HG03159 (cell line): ENCODE measurements at regions not wholly inside any gene's neighbourhood (a gene's known extent, or its start where the extent isn't known, plus 50 kb on each side); places are given as distances from the start of the nearest gene placed in this dataset.

Source experiments
- ATAC-seq: cut with Tn5 transposase; IDR thresholded peaks from one replicate; pipeline ENCODE4 v1.9.1; 2021; ENCODE audit warnings: mild to moderate bottlenecking, moderate library complexity; ENCODE audit not compliant: unreplicated experiment

DNA sequence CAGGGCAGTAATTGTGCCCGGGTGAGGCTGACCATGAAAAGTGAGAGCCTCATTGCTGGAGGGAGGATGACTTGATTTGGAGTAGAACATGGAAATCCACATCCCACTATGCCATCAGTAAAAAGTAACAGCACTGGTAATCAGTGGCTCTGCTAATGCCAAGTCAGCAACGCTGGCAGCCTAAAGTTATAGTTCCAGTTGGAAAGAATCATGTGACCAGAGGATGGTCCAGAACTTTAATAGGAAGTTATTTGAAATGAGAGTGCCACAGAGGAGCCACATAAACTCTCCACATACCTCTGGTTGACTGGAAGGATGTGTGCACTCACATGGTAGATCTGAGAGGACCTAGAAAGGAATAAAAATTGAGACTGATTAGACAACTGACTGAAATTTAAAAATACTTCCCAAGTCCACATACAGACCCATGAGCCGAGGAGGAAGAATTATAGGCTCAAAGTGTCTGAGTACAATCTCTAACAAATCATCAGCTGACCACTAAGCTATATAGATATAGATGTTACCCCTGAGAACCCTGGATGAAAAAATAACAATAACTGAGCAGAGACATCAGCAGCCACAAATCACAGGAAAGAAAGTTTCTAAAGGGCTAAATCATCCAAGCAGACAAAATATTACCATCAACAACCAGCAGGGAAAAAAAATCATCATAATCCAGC, 346.8 kb downstream of the STK39 start:
- no peak for ATAC-seq

DNA sequence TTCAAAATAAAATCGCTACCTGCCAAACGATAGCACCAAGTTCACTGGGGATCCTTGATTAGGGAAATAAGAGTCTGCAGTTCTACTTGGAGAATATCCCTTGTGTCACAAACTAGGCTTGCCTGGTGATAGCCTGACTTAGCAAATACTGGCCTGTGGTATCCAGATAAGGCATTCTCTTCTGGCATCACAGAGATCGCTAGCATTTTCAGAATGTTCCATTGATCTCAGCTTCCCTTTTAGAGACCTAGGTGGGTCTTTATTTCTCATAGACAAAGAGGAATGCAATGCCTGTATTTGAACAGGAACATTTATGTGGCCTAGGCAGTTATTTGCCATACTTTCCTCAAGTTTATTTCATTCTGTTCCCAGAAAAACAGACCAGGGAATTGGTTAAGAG, 349.1 kb downstream of the STK39 start:
- no peak for ATAC-seq

DNA sequence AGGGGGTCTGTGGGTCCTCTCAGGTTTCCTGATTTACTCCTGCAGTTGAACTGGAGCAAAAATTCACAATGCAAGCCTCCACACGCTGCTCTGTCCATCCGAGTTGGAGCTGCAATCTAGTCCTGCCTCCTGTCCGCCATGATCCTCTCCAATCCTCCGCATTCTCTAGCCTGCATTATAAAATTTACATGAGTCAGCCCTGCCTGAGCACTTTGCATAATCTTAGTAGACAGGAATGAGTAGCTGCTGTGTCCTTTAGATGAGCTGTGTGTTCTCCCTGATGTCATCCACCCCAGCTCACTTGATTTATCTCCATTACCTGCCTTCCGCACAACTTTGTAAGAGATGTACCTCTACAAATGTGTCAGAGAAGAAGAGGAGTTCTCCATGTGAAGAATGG, 355.6 kb downstream of the STK39 start:
- ATAC-seq = no peak

DNA sequence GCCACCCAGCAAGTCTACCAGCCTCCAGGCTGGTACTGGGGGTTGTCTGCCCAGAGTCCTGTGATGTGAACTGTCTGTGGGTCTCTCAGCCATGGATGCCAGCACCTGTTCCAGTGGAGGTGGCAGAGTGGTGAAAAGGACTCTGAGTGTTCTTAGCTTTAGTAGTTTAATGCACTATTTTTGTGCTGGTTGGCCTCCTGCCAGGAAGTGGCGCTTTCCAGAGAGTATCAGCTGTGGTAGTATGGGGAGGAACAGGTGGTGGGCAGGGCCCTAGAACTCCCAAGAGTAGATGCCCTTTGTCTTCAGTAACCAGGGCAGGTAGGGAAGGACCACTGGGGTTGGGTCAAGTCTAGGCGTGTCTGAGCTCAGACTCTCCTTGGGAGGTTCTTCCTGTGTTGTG, 356.7 kb downstream of the STK39 start:
- ATAC-seq = no peak

DNA sequence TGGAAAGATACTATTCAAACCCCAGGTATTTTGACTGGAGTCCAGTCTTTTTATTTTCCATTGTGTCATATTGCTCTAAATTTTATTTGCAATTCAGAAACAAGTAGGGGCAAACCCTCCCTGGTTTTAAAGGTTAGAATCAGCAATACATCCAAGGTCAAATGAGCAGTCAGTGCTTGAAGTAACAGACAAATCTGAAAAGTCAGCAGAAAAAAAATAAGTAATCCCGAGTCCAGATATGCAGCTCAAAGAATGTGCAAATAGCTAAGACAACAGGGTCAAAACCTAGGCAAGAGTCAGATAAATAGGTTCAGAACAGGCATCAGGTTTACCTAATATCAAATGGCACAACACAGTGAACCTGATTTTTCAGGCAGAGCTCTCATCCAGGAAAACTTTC, 367.0 kb downstream of the STK39 start:
- ATAC-seq = no peak

GRCh38 chr2:167875529-167875928, 371.9 kb downstream of the STK39 start:
- no peak for ATAC-seq

DNA sequence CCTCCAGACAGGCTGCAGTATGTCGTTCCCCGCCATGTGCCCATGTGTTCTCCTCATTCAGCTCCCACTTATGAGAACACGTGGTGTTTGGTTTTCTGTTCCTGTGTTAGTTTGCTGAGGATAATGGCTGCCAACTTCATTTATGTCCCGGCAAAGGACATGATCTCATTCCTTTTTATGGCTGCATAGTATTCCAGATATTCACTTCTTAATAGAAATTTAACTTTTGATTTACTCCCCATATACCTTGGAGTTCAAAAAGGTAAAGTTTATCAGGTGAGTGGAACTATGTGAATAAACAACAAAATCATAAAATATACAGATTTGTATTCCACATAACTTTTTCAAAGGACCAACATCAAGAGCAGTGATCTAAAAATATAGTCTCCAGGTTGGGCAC, 372.6 kb downstream of the STK39 start:
- ATAC-seq = no peak

- ATAC-seq = no peak
Observed at GRCh38 chr2:167871286-167871685, 376.1 kb downstream of the STK39 start.

- no peak for ATAC-seq
Observed at GRCh38 chr2:167869200-167869599, 378.2 kb downstream of the STK39 start.

- ATAC-seq = no peak
Observed at GRCh38 chr2:167863377-167863776, 384.0 kb downstream of the STK39 start.

- ATAC-seq = peak; percentile 74
Observed at GRCh38 chr2:167862782-167863181, 384.6 kb downstream of the STK39 start.

DNA sequence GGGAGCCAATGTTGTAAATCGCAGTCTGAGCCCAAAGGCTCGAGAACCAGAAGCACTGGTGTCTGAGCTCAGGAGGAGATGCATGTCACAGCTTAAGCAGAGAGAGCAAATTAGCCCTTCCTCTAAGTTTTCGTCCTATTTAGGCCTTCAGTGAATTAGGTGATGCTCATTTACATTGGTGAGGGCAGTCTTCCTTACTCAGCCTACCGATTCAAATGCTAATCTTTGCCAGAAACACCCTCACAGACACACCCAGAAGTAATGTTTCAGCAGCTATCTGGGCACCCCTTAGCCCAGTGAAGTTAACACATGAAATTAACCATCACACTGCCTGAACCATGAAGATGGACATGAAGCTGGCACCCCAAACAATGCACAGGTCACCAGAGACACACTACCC, 385.1 kb downstream of the STK39 start:
- ATAC-seq = peak; percentile 6

DNA sequence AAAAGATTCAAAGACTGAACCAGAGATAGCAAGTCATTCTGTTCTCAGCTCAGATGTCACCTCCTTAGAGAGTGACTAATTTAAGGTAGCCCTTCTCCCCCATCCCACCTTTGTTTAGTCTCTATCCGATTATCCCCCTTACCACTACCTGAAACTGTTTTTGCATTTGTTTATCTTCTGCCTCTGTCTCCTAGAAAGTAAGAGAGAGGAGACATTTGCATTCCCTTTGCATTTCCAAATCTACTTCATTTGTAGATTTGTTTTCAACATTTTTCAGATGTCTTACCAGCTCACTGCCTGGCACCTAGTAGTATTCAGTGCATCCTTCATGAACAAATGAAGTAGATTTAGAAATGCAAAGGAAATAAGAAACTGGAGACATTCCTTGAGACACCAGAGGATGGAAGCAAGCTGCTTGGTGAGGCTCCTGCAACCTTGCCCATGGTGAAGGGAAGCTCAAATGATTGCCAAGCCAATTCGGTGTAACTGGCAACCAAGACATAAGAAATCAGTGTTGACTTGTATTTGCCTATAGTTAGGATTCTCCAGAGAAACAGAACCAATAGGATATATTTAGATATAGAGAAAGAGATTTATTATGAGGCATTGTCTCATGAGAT, 385.7 kb downstream of the STK39 start:
- ATAC-seq = no peak

DNA sequence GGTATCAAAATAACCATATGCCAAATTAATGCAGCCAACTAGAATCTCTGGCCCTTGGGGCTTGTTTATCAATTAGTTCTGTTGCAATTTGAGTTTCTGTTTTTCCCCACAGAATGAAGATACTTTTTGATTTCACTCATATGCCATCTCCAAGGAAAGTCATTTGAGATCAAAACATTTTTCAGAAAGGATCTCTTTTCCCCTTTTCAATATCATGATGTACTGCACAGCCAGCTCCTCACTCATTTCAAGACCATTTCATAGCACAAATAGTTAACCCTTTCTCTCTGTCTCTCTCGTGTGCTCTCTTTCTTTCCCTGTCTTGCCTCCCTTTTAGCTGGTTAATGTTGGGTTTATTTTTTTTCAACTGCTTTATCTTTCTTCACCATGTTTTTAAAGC, 387.3 kb downstream of the STK39 start:
- peak; percentile 7 for ATAC-seq

DNA sequence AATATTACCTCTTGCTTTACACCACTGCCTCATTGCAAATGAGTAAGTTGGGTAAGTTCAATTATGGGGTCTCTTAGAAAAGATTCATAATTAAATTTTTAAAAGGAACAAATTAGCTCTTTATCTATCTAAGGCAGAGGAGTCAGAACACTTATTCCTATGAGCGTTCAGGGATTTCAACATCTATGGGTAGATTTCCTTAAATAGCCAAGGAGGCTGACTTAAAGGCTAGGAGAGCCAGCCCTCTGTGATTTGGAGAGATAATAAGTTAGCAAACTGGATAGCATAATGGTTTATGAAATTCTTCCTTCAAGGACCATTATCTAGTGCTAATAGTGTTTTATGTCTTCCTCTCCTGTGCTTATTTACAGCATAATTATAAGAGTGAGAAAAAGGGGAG, 387.7 kb downstream of the STK39 start:
- no peak for ATAC-seq

GRCh38 chr2:167858086-167858485, 389.3 kb downstream of the STK39 start:
- no peak for ATAC-seq

GRCh38 chr2:167857416-167857815, 390.0 kb downstream of the STK39 start:
- ATAC-seq = no peak

GRCh38 chr2:167856190-167856589, 391.2 kb downstream of the STK39 start:
- no peak for ATAC-seq

- ATAC-seq = no peak
Observed at GRCh38 chr2:167855211-167855610, 392.2 kb downstream of the STK39 start.

DNA sequence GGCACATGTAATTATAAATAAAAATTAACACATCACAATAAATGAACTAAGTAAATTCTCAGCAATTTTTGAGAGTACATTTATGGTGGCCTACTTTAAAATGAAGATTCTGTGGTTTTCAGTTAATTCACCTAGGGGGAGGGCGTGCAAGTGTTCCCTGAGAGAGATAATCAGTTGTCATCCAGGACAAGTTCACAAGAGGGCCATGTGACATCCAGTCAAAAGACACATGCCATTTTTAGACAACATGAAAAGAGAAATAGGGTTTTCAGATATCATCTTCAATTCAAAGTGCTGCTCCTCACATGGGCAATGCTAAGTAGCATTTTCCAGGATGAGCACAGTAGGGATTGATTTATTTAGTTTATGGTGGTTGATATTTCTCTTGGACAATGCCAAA, 393.7 kb downstream of the STK39 start:
- ATAC-seq = no peak

- ATAC-seq = no peak
Observed at GRCh38 chr2:167851876-167852275, 395.5 kb downstream of the STK39 start.

- ATAC-seq = no peak
Observed at GRCh38 chr2:167851323-167851860, 396.0 kb downstream of the STK39 start.
